Neuronal stem cell (in vitro differentiated cells): ENCODE measurements at regions not wholly inside any gene's neighbourhood (a gene's known extent, or its start where the extent isn't known, plus 50 kb on each side); places are given as distances from the start of the nearest gene placed in this dataset.

ENCODE experiments used
- DNase-seq: peaks from one replicate; pipeline ENCODE4 v3.0.0-alpha.2; 2013; ENCODE audit warnings: low spot score
- H2AFZ ChIP-seq: one replicate; pipeline ENCODE4 v1.6.1; 2013; ENCODE audit warnings: mild to moderate bottlenecking, low read length, inconsistent platforms
- H2AK5ac ChIP-seq: 2 replicates; pipeline ENCODE4 v1.6.1; 2013; ENCODE audit warnings: low read depth, mild to moderate bottlenecking, inconsistent platforms, low read length, moderate library complexity, mixed read lengths
- H2BK120ac ChIP-seq: 2 replicates; pipeline ENCODE4 v1.6.1; 2013; ENCODE audit warnings: low read depth, mild to moderate bottlenecking, inconsistent platforms, low read length, moderate library complexity, mixed read lengths
- H2BK12ac ChIP-seq: one replicate; pipeline ENCODE4 v1.6.1; 2013; ENCODE audit warnings: low read length, inconsistent platforms
- H2BK15ac ChIP-seq: 2 replicates; pipeline ENCODE4 v1.6.1; 2013; ENCODE audit warnings: mild to moderate bottlenecking, low read length, inconsistent platforms, mixed read lengths
- H2BK5ac ChIP-seq: one replicate; pipeline ENCODE4 v1.6.1; 2013; ENCODE audit warnings: inconsistent platforms, mild to moderate bottlenecking, low read length, moderate library complexity
- H3K14ac ChIP-seq: one replicate; pipeline ENCODE4 v1.6.1; 2013; ENCODE audit warnings: low read length, inconsistent platforms
- H3K18ac ChIP-seq: 2 replicates; pipeline ENCODE4 v1.6.1; 2013; ENCODE audit warnings: low read length, inconsistent platforms
- H3K23ac ChIP-seq: 2 replicates; pipeline ENCODE4 v1.6.1; 2013; ENCODE audit warnings: low read depth, mild to moderate bottlenecking, mixed read lengths, low read length, inconsistent platforms; ENCODE audit not compliant: poor library complexity
- H3K27ac ChIP-seq: replicated peaks from 3 replicates; pipeline ENCODE4 v1.5.1; 2013; ENCODE audit warnings: low read length, inconsistent platforms
- H3K27me3 ChIP-seq, 3 experiments: 2 replicates each; pipeline ENCODE4 v1.6.1; 2013; ENCODE audit warnings: low read length in 3 of 3, mild to moderate bottlenecking in 2 of 3, inconsistent platforms in 1 of 3, low read depth in 1 of 3, mixed read lengths in 1 of 3, moderate library complexity in 1 of 3; ENCODE audit not compliant: control insufficient read depth in 3 of 3, insufficient read depth in 3 of 3
- H3K36me3 ChIP-seq, 2 donors: replicated peaks in 1 of 2; 2 replicates each; pipeline ENCODE4 v1.6.1; 2013; ENCODE audit warnings: low read length in 2 of 2; ENCODE audit not compliant: control insufficient read depth in 2 of 2, insufficient read depth in 2 of 2
- H3K4ac ChIP-seq: 2 replicates; pipeline ENCODE4 v1.6.1; 2013; ENCODE audit warnings: inconsistent platforms, mild to moderate bottlenecking, low read length, moderate library complexity
- H3K4me1 ChIP-seq, 2 donors: 1 replicate in 1 of 2; 2 replicates in 1 of 2; pipeline ENCODE4 v1.6.1; 2013; ENCODE audit warnings: low read length in 2 of 2, low read depth in 1 of 2; ENCODE audit not compliant: control insufficient read depth in 2 of 2, insufficient read depth in 1 of 2
- H3K4me2 ChIP-seq: one replicate; pipeline ENCODE4 v1.6.1; 2013; ENCODE audit warnings: mild to moderate bottlenecking, low read length, inconsistent platforms; ENCODE audit not compliant: insufficient read depth, poor library complexity, severe bottlenecking
- H3K4me3 ChIP-seq, 2 donors: 2 replicates each; pipeline ENCODE4 v1.5.1; 2013; ENCODE audit warnings: low read length in 2 of 2, mild to moderate bottlenecking in 2 of 2, inconsistent platforms in 1 of 2, moderate library complexity in 1 of 2
- H3K79me1 ChIP-seq: one replicate; pipeline ENCODE4 v1.6.1; 2013; ENCODE audit warnings: low read depth, mild to moderate bottlenecking, inconsistent platforms, low read length, moderate library complexity
- H3K9ac ChIP-seq: one replicate; pipeline ENCODE4 v1.6.1; 2013; ENCODE audit warnings: mild to moderate bottlenecking, low read depth, low read length, inconsistent platforms; ENCODE audit not compliant: poor library complexity
- H3K9me3 ChIP-seq, 2 donors: replicated peaks in 1 of 2; 2 replicates each; pipeline versions ENCODE3 to v1.6.1; 2013; ENCODE audit warnings: low read length in 2 of 2, mild to moderate bottlenecking in 2 of 2, inconsistent platforms in 1 of 2, low read depth in 1 of 2, mixed read lengths in 1 of 2, moderate library complexity in 1 of 2; ENCODE audit not compliant: control insufficient read depth in 2 of 2, insufficient read depth in 1 of 2
- H4K8ac ChIP-seq: one replicate; pipeline ENCODE4 v1.6.1; 2013; ENCODE audit warnings: low read depth, mild to moderate bottlenecking, inconsistent platforms, low read length, moderate library complexity
- H4K91ac ChIP-seq: one replicate; pipeline ENCODE4 v1.6.1; 2013; ENCODE audit warnings: low read length, low read depth, mild to moderate bottlenecking, inconsistent platforms; ENCODE audit not compliant: poor library complexity
- WGBS, 2 donors: extraction: QIAGEN DNeasy Blood & Tissue Kit; methylation state at CpG; one replicate each; pipeline ENCODE4 v1.1.7; 2013; ENCODE audit warnings: missing lambda C conversion rate in 2 of 2, mixed read lengths in 1 of 2; ENCODE audit not compliant: insufficient read length in 2 of 2, insufficient replicate concordance in 1 of 2; ENCODE audit errors: extremely low coverage in 2 of 2; 5-methylcytosine and 5-hydroxymethylcytosine counted together

DNA sequence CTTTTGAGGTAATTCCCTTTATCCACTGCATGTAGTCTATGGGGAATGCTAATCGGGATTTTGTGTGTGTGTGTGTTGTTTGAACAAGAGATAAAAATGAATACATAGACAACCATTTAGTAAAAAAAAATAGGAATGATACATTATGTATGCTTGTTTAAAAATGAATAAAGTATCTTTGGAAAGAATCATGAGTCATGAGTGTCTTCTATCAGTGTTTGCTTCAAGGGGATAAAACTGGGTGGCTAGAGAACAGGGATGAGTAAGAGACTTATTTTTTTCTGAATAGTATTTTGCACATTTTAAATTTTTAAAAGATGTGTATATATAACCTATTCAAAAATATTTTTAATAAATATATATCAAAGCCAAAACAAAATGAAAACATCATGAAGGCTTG lies 839.4 kb upstream of the ADGRL4 start:
- no peaks in the 10 kb centered on the region for H3K36me3 ChIP-seq
- peaks cover 0 to 3% of the 10 kb centered on the region in 2 donors for H3K9me3 ChIP-seq
- no peak overlapping the region for H3K4ac ChIP-seq
- no peak overlapping the region for H3K27ac ChIP-seq
- H2BK5ac ChIP-seq: no peak overlapping the region
- no peak overlapping the region for H4K91ac ChIP-seq
- peaks cover 3 to 14% of the 10 kb centered on the region in 2 donors for H3K4me1 ChIP-seq
- H3K14ac ChIP-seq: no peak overlapping the region
- no peak overlapping the region for H2BK12ac ChIP-seq
- H2BK120ac ChIP-seq: no peak overlapping the region
- no peak overlapping the region for H3K4me2 ChIP-seq
- no CpG with 5 or more reads among the region's 1 CpG for whole genome bisulfite sequencing, 2 donors
- no peaks in the 10 kb centered on the region for H3K79me1 ChIP-seq
- H3K27me3 ChIP-seq: no peaks in the 10 kb centered on the region
- no peak overlapping the region for H4K8ac ChIP-seq
- no peak for DNase-seq
- H3K4me3 ChIP-seq: no peak overlapping the region
- H3K18ac ChIP-seq: no peak overlapping the region
- H3K9ac ChIP-seq: no peak overlapping the region
- H2BK15ac ChIP-seq: no peak overlapping the region
- no peak overlapping the region for H2AFZ ChIP-seq
- H2AK5ac ChIP-seq: no peak overlapping the region
- no peak overlapping the region for H3K23ac ChIP-seq

DNA sequence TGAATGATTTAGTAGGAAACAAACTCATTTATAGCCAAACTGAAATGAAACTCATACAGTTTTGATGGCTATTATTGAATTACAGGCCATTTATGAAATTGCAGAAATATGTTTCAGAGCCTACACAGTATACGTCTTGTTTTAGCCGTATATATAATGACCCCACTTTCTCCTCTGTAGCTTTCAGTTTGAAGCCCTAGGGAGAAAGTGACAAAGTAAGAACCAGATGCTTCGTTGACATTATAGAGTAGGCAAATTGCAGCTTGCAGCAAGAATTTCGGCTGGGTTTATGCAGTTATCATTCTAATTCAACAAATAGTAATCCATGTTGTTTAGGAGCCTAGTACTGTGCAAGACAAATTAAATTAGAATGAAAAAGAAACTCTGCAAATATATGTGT lies 836.3 kb upstream of the ADGRL4 start:
- Histone ChIP-seq H2BK12ac (no peak overlapping the region), H3K4me2 (no peak overlapping the region), H2BK120ac (no peak overlapping the region), H3K9ac (no peak overlapping the region), H3K36me3 (no peaks in the 10 kb centered on the region), H3K27ac (no peak overlapping the region), H2BK5ac (no peak overlapping the region), H3K27me3 (no peaks in the 10 kb centered on the region), H4K8ac (no peak overlapping the region), H3K4ac (no peak overlapping the region), H4K91ac (no peak overlapping the region), H3K79me1 (no peaks in the 10 kb centered on the region), H3K14ac (no peak overlapping the region), H3K18ac (no peak overlapping the region), H3K23ac (no peak overlapping the region), H2AK5ac (no peak overlapping the region), H3K4me1 (peaks cover 1 to 9% of the 10 kb centered on the region in 2 donors), H2AFZ (peak overlapping the region; percentile 9), H2BK15ac (no peak overlapping the region), H3K9me3 (peaks cover 0 to 3% of the 10 kb centered on the region in 2 donors), H3K4me3 (no peak overlapping the region)
- no CpG with 5 or more reads among the region's 4 CpGs for WGBS, 2 donors
- no peak for DNase-seq

DNA sequence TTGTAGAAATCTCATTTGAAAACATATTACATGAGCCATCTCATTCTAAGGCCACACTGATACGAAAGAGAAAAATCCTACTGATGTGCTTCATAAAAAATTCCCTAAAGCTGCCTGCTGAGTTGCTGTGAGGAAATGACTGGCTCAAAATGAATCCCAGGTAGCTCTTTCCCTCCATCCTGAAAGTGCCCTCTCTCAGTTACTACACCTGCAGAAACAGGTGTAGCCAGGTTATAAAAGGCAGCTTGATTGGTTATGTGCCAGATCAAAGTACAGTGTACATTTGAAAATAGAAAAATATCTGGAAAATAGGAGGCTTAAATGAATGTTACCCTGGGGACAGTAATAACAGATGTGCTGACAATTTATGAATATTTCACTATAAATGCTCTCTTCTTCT lies 833.4 kb upstream of the ADGRL4 start:
- Histone ChIP-seq H3K9me3 (peaks cover 0 to 3% of the 10 kb centered on the region in 2 donors), H2BK15ac (no peak overlapping the region), H3K4me2 (no peak overlapping the region), H4K8ac (no peak overlapping the region), H3K27me3 (no peaks in the 10 kb centered on the region), H3K4me3 (no peak overlapping the region), H3K18ac (no peak overlapping the region), H2BK12ac (no peak overlapping the region), H3K27ac (no peak overlapping the region), H3K14ac (no peak overlapping the region), H3K4me1 (no peaks in the 10 kb centered on the region), H2AFZ (no peak overlapping the region), H2BK120ac (no peak overlapping the region), H3K23ac (no peak overlapping the region), H4K91ac (no peak overlapping the region), H2AK5ac (no peak overlapping the region), H3K79me1 (no peaks in the 10 kb centered on the region), H3K36me3 (no peaks in the 10 kb centered on the region), H3K9ac (no peak overlapping the region), H3K4ac (no peak overlapping the region), H2BK5ac (no peak overlapping the region)
- no peak for DNase-seq
- no CpG with 5 or more reads among the region's 1 CpG for WGBS, 2 donors

DNA sequence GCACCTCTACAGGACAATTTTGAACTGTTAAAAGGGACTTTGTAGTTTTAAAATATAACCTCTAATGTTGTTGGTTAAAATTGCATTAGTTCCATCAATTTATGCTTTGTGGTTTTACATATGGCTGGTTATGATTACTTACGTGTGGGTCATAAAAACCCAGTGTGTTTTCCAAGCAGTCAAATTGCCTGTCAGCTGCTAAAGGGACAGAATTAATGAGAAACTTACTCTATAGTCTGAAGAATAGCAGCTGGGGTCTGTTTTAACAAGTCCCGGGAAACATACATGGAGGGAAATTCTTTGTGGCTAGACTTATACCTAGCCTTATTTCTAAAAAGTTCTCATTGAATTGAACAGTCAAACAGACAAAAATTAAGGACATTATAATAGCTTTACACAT lies 820.9 kb upstream of the ADGRL4 start:
- Histone ChIP-seq H3K79me1 (no peaks in the 10 kb centered on the region), H3K36me3 (no peaks in the 10 kb centered on the region), H3K4me3 (no peak overlapping the region), H3K27me3 (no peaks in the 10 kb centered on the region), H3K27ac (no peak overlapping the region), H3K9ac (no peak overlapping the region), H4K8ac (no peak overlapping the region), H4K91ac (no peak overlapping the region), H3K14ac (no peak overlapping the region), H3K4ac (no peak overlapping the region), H2AK5ac (no peak overlapping the region), H3K23ac (no peak overlapping the region), H2BK5ac (no peak overlapping the region), H2BK120ac (no peak overlapping the region), H2AFZ (peak overlapping the region; percentile 25), H3K18ac (no peak overlapping the region), H2BK15ac (no peak overlapping the region), H3K4me1 (no peaks in the 10 kb centered on the region), H3K4me2 (no peak overlapping the region), H2BK12ac (no peak overlapping the region), H3K9me3 (no peaks in the 10 kb centered on the region)
- WGBS, 2 donors: no CpG with 5 or more reads among the region's 2 CpGs
- DNase-seq: no peak
